GM18511 (cell line): ENCODE measurements at regions not wholly inside any gene's neighbourhood (a gene's known extent, or its start where the extent isn't known, plus 50 kb on each side); places are given as distances from the start of the nearest gene placed in this dataset.

ENCODE experiments used
- ATAC-seq: cut with Tn5 transposase; IDR thresholded peaks from one replicate; pipeline ENCODE4 v1.9.1; 2021; ENCODE audit warnings: mild to moderate bottlenecking, moderate library complexity; ENCODE audit not compliant: unreplicated experiment

- ATAC-seq, result no peak
Measured at GRCh38 chr3:148073721-148074456, 623.8 kb upstream of the AGTR1 start.

- ATAC-seq, result no peak
Measured at GRCh38 chr3:148074946-148075345, 622.8 kb upstream of the AGTR1 start.

GRCh38 chr3:148075771-148076716, 621.7 kb upstream of the AGTR1 start:
- no peak for ATAC-seq

- peak; percentile 59 for ATAC-seq
Measured at GRCh38 chr3:148077318-148077923, 620.3 kb upstream of the AGTR1 start.

- no peak for ATAC-seq
Measured at GRCh38 chr3:148077965-148078364, 619.7 kb upstream of the AGTR1 start.

- no peak for ATAC-seq
Measured at GRCh38 chr3:148078658-148079057, 619.0 kb upstream of the AGTR1 start.

GRCh38 chr3:148079370-148079769, 618.3 kb upstream of the AGTR1 start:
- ATAC-seq, result no peak

GRCh38 chr3:148081926-148082325, 615.8 kb upstream of the AGTR1 start:
- ATAC-seq, result no peak

GRCh38 chr3:148082506-148083280, 615.0 kb upstream of the AGTR1 start:
- no peak for ATAC-seq

GRCh38 chr3:148083526-148084182, 614.0 kb upstream of the AGTR1 start:
- ATAC-seq, result no peak

- peak; percentile 81 for ATAC-seq
Measured at GRCh38 chr3:148084931-148085330, 612.8 kb upstream of the AGTR1 start.

GRCh38 chr3:148087601-148088371, 609.9 kb upstream of the AGTR1 start:
- no peak for ATAC-seq

GRCh38 chr3:148089171-148089570, 608.5 kb upstream of the AGTR1 start:
- ATAC-seq, result no peak

GRCh38 chr3:148090156-148090555, 607.5 kb upstream of the AGTR1 start:
- ATAC-seq, result no peak

GRCh38 chr3:148092624-148093347, 604.9 kb upstream of the AGTR1 start:
- ATAC-seq, result no peak

GRCh38 chr3:148093753-148094152, 604.0 kb upstream of the AGTR1 start:
- ATAC-seq, result no peak

GRCh38 chr3:148095962-148096361, 601.7 kb upstream of the AGTR1 start:
- no peak for ATAC-seq

GRCh38 chr3:148100476-148100875, 597.2 kb upstream of the AGTR1 start:
- no peak for ATAC-seq

GRCh38 chr3:148101061-148101460, 596.6 kb upstream of the AGTR1 start:
- ATAC-seq, result no peak
